Cardiac muscle cell (in vitro differentiated cells and primary cell): ENCODE measurements at regions not wholly inside any gene's neighbourhood (a gene's known extent, or its start where the extent isn't known, plus 50 kb on each side); places are given as distances from the start of the nearest gene placed in this dataset.

Experiments used
- DNase-seq, 2 donors: peaks; one replicate each; pipeline versions ENCODE4 v3.0.0 to v3.0.0-alpha.2; 2010 to 2017; ENCODE audit warnings: low read depth in 1 of 2, low spot score in 1 of 2
- H3K27ac ChIP-seq: fragments of 200-600 bp; sonication (generic); 2 replicates; pipeline ENCODE4 v1.5.1; 2016
- H3K27me3 ChIP-seq: fragments of 200-600 bp; sonication (generic); 2 replicates; pipeline ENCODE4 v1.6.0; 2016; ENCODE audit warnings: control low read depth
- H3K36me3 ChIP-seq: fragments of 200-600 bp; sonication (generic); 2 replicates; pipeline ENCODE4 v1.5.1; 2016; ENCODE audit warnings: control low read depth
- H3K4me1 ChIP-seq: fragments of 200-600 bp; sonication (generic); 2 replicates; pipeline ENCODE4 v1.8.1; 2017; ENCODE audit warnings: low read depth, mild to moderate bottlenecking, mixed run types
- H3K4me3 ChIP-seq: fragments of 200-600 bp; sonication (generic); 2 replicates; pipeline ENCODE4 v1.5.1; 2016; ENCODE audit warnings: mild to moderate bottlenecking
- H3K9me3 ChIP-seq: fragments of 200-600 bp; sonication (generic); 2 replicates; pipeline ENCODE4 v1.5.1; 2017; ENCODE audit warnings: low read depth, mild to moderate bottlenecking, control low read depth
- TF ChIP-seq, protein P1 (sequence below): IDR thresholded peaks from 2 replicates; pipeline ENCODE4 v1.5.1; 2012; ENCODE audit warnings: low read depth, mild to moderate bottlenecking, low read length

DNA sequence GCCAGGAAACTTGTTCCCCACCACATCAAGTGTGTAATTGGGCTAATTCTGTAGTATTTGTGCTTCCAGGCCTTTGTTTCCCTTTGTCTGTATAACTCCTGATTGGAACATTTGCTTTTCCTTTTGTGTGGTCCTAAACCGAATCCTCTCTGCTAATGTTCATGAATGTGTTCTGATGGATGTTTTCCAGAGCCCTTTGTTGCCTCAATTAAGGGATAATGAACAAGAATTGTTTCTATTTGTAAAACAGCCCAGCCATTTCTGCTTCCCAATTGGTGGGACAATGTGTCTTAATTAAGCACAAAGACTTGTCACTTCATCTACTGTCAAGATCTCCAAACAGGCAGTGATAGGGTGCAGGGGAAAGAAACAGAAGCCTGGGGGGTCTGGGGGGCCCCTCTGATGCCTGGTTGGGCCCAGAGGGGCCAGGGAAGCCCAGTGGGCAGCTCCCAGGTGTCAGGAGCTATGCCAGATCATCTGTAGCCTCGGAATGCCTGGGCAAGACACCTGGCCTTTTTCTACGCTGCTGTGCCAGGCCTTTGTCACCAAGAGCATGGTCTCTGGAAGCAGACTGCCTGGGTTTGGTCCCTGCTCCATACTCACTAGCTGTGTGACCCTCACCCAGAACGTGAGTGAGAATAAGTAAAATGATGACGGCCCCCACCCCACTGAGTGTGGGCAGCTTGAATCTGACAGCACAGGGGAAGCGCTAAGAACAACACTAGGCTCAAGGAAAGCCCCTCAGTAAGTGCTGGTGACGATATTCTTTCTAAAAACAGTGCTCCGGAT lies 116.6 kb upstream of the PRR20G start:
- TF ChIP-seq, protein P1, sequence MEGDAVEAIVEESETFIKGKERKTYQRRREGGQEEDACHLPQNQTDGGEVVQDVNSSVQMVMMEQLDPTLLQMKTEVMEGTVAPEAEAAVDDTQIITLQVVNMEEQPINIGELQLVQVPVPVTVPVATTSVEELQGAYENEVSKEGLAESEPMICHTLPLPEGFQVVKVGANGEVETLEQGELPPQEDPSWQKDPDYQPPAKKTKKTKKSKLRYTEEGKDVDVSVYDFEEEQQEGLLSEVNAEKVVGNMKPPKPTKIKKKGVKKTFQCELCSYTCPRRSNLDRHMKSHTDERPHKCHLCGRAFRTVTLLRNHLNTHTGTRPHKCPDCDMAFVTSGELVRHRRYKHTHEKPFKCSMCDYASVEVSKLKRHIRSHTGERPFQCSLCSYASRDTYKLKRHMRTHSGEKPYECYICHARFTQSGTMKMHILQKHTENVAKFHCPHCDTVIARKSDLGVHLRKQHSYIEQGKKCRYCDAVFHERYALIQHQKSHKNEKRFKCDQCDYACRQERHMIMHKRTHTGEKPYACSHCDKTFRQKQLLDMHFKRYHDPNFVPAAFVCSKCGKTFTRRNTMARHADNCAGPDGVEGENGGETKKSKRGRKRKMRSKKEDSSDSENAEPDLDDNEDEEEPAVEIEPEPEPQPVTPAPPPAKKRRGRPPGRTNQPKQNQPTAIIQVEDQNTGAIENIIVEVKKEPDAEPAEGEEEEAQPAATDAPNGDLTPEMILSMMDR, result no peak
- no peak overlapping the region for H3K4me3 ChIP-seq
- DNase-seq, result no peak
- H3K9me3 ChIP-seq, result no peaks in the 10 kb centered on the region
- H3K27ac ChIP-seq, result no peak overlapping the region
- no peaks in the 10 kb centered on the region for H3K27me3 ChIP-seq
- H3K36me3 ChIP-seq, result no peaks in the 10 kb centered on the region
- no peaks in the 10 kb centered on the region for H3K4me1 ChIP-seq

- DNase-seq, result no peak
- Histone ChIP-seq H3K9me3 (no peaks in the 10 kb centered on the region), H3K27ac (no peak overlapping the region), H3K4me1 (no peaks in the 10 kb centered on the region), H3K4me3 (no peak overlapping the region), H3K36me3 (no peaks in the 10 kb centered on the region), H3K27me3 (no peaks in the 10 kb centered on the region)
- TF ChIP-seq, protein P1, result no peak
Observed at GRCh38 chr3:127403795-127404194, 115.9 kb upstream of the PRR20G start.

- Histone ChIP-seq H3K4me1 (no peaks in the 10 kb centered on the region), H3K36me3 (no peaks in the 10 kb centered on the region), H3K4me3 (no peak overlapping the region), H3K27me3 (no peaks in the 10 kb centered on the region), H3K9me3 (no peaks in the 10 kb centered on the region), H3K27ac (no peak overlapping the region)
- TF ChIP-seq, protein P1, result no peak
- no peak for DNase-seq
Observed at GRCh38 chr3:127399154-127399553, 111.3 kb upstream of the PRR20G start.

GRCh38 chr3:127396473-127396872 lies 108.6 kb upstream of the PRR20G start:
- H3K27ac ChIP-seq, result no peak overlapping the region

DNA sequence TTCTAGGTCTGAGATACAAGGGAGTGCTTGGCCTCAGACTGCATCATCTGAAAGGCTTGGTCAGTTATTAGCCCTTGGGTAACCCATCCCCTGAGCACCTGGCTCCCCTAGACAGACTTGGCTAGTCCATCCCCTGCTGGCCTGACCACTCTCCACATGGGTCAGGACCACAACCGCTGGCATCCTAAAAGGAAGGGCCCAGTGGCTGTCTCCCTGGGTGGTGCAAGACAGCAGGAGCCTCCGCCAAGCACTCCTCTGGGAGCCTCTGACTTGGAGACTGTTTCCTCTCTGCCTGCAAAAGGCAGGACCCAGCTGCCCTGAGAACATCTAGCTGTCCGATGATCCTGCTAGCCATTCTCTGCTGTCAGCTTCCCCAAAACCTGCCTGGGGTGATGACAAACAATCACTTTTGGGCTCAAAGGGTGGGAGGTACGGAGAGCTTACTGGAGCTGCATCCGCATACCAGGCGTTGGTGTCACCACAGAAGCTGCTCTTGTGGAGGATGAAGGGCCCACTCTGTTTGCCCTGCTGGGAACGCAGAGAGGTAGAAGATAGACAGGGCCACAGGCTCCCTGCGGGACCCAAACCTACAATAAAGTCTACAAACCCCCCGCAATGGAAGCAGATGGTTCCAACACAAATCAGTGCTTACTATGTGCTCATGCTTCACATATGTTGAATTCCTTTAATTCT lies 108.0 kb upstream of the PRR20G start:
- no peaks in the 10 kb centered on the region for H3K4me1 ChIP-seq
- H3K4me3 ChIP-seq, result no peak overlapping the region
- DNase-seq, result peak in 1 of 2 donors; percentile 13
- TF ChIP-seq, protein P1, result no peak
- no peaks in the 10 kb centered on the region for H3K27me3 ChIP-seq
- no peaks in the 10 kb centered on the region for H3K9me3 ChIP-seq
- no peak overlapping the region for H3K27ac ChIP-seq
- no peaks in the 10 kb centered on the region for H3K36me3 ChIP-seq

More at GRCh38 chr3:127396473-127396872, 108.6 kb upstream of the PRR20G start:
- Histone ChIP-seq H3K27me3 (no peaks in the 10 kb centered on the region), H3K9me3 (no peaks in the 10 kb centered on the region), H3K4me3 (no peak overlapping the region), H3K36me3 (no peaks in the 10 kb centered on the region), H3K4me1 (no peaks in the 10 kb centered on the region)
- no peak for DNase-seq
- TF ChIP-seq, protein P1, result no peak
